Activated naive CD4-positive, alpha-beta T cell treated with anti-CD3 and anti-CD28 coated beads, Interleukin-2, amount 50 U/mL, for 72 hours (primary cell): ENCODE measurements at regions not wholly inside any gene's neighbourhood (a gene's known extent, or its start where the extent isn't known, plus 50 kb on each side); places are given as distances from the start of the nearest gene placed in this dataset.
A peak's percentile ranks its signal among the peaks of the same experiment; 100 is the strongest.

Source experiments
- ATAC-seq, 2 donors: fragments of 150-1000 bp; cut with Tn5 transposase; 2 replicates each; pipeline ENCODE4 v1.10.0; 2021; ENCODE audit warnings: mild to moderate bottlenecking in 2 of 2, moderate library complexity in 2 of 2
- DNase-seq, 2 donors: peaks; one replicate each; pipeline ENCODE4 v3.0.0; 2021 to 2022; ENCODE audit warnings: low spot score in 2 of 2
- H3K27ac Mint-ChIP-seq, 2 donors: one replicate each; pipeline ENCODE4 v1.8.0; 2022; ENCODE audit warnings: mild to moderate bottlenecking in 2 of 2, mixed read lengths in 2 of 2
- H3K36me3 Mint-ChIP-seq, 2 donors: one replicate each; pipeline ENCODE4 v1.8.0; 2022; ENCODE audit warnings: mixed read lengths in 2 of 2
- H3K9me3 Mint-ChIP-seq, 2 donors: one replicate each; pipeline ENCODE4 v1.8.0; 2022; ENCODE audit warnings: mixed read lengths in 2 of 2

DNA sequence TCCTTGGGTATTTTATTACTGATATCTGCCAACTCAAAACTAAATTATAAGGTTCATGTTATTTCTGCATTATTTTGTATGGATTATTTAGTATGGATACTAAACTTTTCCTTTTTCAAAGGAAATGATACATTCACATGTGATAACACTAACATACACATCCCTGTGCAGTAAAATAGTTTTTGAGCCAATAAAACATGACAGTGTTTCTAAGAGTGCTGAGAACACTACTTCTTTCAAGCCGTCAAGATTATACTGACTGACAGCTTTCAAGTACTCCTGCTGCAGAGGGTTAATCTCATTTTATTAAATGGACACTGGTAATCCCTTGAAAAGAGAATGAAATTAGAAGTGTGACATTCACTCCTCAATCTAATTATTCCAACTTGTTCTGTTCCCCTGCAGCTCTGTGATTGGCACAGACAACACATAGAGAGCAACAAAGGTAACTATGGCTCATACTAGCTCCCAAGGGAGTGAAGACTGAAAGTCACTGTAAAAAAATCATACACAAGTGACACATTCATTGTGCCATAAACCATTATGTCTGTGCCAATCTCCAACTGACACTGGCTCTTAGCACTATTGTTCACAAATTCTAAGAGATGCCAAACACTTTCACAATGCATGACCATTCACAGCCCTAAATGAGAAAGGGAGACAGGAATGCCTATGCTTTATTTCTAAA lies 468.6 kb downstream of the SHQ1 start:
- H3K27ac Mint-ChIP-seq: no peak overlapping the region
- DNase-seq (no peak), ATAC-seq (no peak)
- H3K9me3 Mint-ChIP-seq: no peaks in the 10 kb centered on the region
- H3K36me3 Mint-ChIP-seq: peaks cover 0 to 21% of the 10 kb centered on the region in 2 donors

DNA sequence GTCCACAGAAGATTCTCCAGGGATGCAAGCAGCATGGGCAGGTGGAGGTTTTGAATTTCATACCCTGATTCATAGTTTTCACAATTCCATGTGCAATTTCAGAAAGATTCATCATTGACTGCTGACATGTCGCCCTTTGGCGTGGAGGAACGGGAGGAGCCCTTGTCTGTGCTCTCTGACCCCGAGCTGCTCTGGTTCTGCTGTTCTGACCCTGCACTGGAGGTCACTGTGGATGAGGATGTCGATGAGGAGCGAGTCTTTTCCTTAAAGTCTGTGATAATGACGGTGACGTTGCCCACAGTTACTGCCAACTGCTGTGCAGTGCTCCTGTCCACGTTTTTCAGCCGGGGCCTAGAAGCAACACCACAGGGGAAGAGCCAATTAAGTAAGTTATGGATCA lies 470.0 kb downstream of the SHQ1 start:
- ATAC-seq (no peak), DNase-seq (no peak)
- peaks cover 9 to 28% of the 10 kb centered on the region in 2 donors for H3K36me3 Mint-ChIP-seq
- no peaks in the 10 kb centered on the region for H3K9me3 Mint-ChIP-seq
- H3K27ac Mint-ChIP-seq: no peak overlapping the region

DNA sequence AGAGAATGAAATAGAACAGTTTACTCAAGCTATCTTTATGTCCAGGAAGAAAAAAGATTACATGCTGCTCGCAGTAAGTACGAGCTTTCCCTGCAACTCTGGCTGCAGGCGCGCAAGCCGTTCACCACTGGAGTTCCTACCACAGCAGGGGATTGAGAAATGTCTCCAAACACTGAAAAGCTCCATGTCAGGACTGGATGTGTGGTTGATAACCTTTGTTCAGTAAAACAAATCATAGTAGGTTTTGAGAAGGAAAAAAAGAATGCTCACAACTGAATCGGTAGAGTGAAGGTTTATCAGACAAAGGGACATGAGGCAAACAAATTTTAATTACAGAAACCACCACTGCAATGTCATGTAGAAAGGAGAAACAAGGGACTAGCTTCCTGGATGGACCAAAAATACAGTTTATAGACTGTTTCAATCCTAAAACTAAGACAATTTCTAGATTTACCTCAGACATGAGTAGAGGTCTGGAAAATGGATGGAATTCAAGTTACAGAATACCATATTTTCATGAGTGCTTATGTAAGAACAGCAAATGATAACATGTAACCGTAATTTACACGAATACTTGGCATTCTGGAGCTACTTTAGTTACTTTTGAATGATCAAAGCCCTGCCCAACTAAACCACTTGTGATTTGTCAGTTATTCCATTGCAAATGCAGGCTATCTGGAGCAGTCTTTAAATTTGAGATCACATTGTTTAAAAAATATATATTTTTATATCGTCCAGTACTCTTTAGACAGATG lies 471.1 kb downstream of the SHQ1 start:
- H3K9me3 Mint-ChIP-seq: no peaks in the 10 kb centered on the region
- peaks cover 9 to 25% of the 10 kb centered on the region in 2 donors for H3K36me3 Mint-ChIP-seq
- ATAC-seq (no peak), DNase-seq (no peak)
- peak overlapping the region in 1 of 2 donors; percentile 66 for H3K27ac Mint-ChIP-seq

DNA sequence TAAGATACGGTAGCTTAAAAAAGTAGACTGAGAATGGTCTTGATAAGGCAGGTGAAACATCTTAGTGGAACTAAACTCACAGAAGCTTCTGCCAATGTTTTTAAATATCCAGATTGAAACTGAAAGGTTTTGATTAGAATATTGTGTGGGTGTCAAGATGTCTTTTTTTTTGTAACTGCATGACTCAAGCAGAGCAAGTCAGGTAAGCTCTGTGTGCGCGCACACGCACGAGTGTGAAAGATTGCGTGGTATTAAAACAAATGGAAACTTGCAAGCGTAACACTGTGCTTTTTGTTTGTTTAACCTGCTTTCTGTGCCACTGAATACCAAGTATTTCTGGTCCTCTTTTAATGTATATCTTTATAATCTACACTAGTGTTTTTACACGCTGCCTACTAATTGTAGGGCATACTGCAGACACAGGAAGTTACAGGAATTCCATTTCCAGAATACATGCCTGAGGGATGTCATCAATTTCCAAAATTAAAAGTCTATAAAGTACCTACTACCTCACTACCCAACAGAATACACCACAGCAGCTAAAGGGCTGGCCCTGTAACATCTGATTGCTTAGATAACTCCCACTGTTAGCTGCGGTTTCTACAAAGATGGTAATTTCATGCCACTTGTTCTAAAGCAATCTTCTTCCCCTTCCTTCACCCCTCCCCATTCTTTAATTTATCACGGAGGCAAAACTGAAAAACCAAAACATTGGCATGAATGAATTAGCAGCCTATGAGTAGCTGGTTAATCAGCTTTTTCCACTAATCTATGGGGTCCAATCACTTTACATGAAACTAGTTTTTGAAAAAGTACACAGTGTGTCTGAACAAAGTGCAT lies 472.8 kb downstream of the SHQ1 start:
- H3K27ac Mint-ChIP-seq: peak overlapping the region; percentile 83 to 89
- DNase-seq (peak in 1 of 2 donors; percentile 30), ATAC-seq (peak; percentile 84 to 87)
- H3K9me3 Mint-ChIP-seq: no peaks in the 10 kb centered on the region
- peaks cover 9 to 22% of the 10 kb centered on the region in 2 donors for H3K36me3 Mint-ChIP-seq

DNA sequence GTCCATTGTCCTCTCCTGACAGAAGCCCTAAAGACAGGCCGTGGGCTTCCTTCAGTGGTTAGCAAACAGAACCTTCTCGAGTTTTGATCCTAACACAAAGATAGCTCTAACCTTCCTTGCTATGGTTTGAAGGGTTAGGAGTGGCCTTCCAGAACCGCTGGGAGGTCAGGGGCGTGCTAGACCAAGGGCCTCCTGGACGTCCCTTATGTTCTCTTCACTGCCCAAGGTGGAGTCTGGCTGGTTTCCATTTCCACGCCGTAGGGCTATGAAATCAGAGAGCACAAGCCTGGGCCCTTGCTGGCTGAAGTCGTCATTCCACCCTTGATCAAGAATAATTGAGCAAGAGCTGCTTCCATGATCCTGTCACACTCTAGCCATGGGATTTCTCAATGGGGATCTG lies 475.1 kb downstream of the SHQ1 start:
- Mint-ChIP-seq H3K36me3 (peaks cover 9 to 14% of the 10 kb centered on the region in 2 donors), H3K27ac (peak overlapping the region in 1 of 2 donors; percentile 60), H3K9me3 (no peaks in the 10 kb centered on the region)
- no peak for ATAC-seq
- no peak for DNase-seq

DNA sequence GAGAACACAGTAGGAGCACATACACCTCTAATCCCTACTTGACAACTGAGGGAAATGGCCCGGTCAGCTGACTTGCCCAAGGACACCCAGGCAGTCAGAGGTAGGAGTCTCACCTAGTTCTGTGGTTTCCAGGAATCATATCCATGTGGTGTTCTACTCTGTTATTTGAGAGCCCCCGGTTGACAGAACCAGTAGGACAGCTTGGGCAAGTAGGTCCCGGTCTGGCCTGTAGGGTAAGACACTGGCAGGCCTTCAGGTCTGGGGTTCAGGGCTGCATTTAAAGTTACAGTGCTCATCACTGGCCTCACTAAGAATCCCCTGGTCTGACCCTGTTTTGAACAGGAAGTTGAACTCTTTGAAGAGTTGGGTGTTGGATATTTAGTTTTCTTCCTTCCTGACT lies 476.1 kb downstream of the SHQ1 start:
- H3K36me3 Mint-ChIP-seq: peaks cover 8 to 14% of the 10 kb centered on the region in 2 donors
- ATAC-seq: no peak
- H3K27ac Mint-ChIP-seq: peak overlapping the region in 1 of 2 donors; percentile 22
- DNase-seq: no peak
- no peaks in the 10 kb centered on the region for H3K9me3 Mint-ChIP-seq

DNA sequence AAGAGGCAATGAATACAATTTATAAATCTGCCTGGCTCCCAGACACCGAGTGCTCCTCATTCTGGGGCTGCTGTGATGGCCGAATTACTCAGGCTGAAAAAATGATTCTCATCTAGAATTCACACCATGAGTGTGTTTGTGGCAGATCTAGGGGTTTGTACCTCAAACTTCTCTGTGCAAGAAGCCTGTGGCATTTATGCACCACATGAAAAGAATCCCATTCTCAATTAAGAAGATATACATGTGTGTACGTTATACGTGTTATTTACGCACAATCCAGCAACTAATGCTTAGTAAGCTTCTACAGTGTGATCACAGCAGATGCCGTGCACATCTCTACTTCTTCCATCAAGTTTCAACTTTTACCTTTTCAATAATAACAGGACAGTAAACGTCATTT lies 476.8 kb downstream of the SHQ1 start:
- DNase-seq (no peak), ATAC-seq (peak in 1 of 2 donors; percentile 27)
- Mint-ChIP-seq H3K27ac (peak overlapping the region in 1 of 2 donors; percentile 79), H3K36me3 (peaks cover 8 to 14% of the 10 kb centered on the region in 2 donors), H3K9me3 (no peaks in the 10 kb centered on the region)

DNA sequence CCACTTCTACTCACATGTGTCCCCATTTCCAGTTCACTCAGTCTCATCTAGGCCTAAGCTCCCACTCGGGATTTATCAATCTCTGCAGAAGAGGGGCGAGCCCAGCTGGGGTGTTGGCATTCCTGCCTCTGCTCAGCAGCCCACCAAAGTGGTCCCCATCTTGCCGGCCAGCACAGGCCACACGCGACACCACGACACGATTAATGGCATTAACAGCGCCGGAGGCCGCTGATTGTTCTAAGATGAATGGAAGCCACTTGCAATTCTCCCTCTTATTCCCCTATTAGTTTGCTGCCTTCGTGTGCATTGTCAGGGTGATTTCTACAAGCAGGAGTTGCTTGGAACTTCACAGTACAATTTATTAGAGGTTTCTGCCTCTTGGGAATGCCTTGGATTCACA lies 477.3 kb downstream of the SHQ1 start:
- no peaks in the 10 kb centered on the region for H3K9me3 Mint-ChIP-seq
- DNase-seq (no peak), ATAC-seq (no peak)
- H3K27ac Mint-ChIP-seq: peak overlapping the region in 1 of 2 donors; percentile 36
- H3K36me3 Mint-ChIP-seq: peaks cover 8 to 14% of the 10 kb centered on the region in 2 donors

DNA sequence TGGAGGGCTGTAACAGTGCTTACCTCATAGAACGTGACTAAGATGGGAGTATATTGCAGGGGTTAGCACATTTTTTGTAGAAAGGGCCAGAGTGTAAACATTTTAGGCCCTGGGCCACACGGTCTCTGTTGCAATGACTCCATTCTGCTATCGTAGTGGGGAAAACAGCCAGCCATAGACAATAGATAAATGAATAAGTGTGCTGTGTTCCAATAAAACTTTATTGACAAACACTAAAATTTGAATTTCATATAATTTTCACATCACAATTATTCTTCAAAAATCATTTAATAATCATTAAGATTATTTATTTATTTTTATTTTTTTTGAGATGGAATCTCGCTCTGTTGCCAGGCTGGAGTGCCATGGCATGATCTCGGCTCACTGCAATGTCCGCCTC lies 478.6 kb downstream of the SHQ1 start:
- ATAC-seq (no peak), DNase-seq (no peak)
- peaks cover 8 to 14% of the 10 kb centered on the region in 2 donors for H3K36me3 Mint-ChIP-seq
- peaks cover 0 to 3% of the 10 kb centered on the region in 2 donors for H3K9me3 Mint-ChIP-seq
- H3K27ac Mint-ChIP-seq: no peak overlapping the region

DNA sequence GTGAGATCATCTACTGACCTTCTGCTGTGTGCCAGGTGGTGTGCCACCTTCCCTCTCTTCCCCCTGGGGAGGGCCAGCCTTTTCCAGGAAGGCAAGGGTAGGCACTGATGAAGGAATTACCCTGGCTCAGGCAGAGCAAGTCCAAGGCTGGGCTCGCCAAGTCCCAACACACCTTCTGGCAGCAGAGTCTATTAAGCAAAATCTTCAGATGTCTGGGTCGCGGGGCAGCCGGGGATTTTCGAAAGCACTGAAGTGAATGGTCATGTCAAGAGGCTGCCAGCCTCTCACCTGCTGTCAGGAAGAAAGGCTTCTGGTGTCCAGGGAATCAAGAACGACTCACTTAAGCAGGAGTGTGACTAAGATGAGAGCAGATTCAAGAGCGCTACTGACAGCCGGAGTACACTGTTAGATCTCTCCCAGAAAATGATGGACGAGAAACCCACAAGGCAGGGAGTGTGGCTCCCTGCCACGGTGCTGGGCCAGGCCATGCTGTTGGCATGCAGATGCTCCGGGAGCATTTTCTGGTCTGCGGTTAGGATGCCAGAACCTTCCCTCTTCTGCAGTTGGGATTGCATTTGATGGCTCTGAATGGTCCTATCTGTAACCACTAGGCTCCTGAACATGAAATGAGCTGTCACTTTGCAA lies 479.8 kb downstream of the SHQ1 start:
- ATAC-seq: no peak
- no peak for DNase-seq

DNA sequence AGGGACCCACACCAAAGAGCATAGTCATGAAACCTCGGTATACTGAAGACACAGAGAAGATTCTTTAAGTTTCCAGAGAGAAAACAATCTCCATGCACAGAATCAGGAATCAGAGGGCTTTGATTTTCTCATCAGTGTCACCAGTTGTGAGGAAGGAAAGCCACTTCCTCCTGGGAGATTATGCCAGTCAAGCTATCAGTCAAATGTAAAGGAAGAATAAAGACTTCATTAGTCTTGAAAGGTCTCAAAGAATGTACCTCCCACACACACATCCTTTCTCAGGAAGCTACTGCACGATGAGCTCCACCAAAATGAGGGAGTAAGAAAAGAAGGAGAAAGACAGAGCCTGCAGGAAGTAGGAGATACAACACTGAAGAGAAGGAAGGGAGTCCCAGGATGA lies 486.3 kb downstream of the SHQ1 start:
- ATAC-seq: no peak
- H3K9me3 Mint-ChIP-seq: peaks cover 12 to 35% of the 10 kb centered on the region in 2 donors
- peaks cover 13 to 27% of the 10 kb centered on the region in 2 donors for H3K36me3 Mint-ChIP-seq

More for the DNA sequence above, 479.8 kb downstream of the SHQ1 start:
- H3K36me3 Mint-ChIP-seq: peaks cover 2 to 7% of the 10 kb centered on the region in 2 donors
- peaks cover 0 to 7% of the 10 kb centered on the region in 2 donors for H3K9me3 Mint-ChIP-seq
- H3K27ac Mint-ChIP-seq: no peak overlapping the region

DNA sequence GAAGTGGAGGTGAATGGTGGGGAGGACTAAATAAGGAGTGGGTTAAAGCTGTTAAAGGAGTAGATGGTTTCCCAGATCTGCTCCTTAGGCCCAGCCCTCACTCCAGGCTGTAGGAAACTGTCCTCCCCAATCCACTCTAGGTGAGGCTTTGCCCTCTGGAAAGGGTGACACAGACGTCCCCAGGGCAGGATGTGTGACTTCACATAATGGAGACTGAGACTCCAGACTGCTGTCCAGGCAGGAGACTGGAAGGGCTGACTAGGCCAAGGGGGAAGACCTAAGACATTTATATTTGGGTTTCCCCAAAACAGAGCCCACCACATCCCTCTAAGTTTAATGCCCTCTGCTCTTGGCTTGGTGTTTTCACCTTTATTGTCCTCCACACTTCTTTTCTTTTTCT lies 488.5 kb downstream of the SHQ1 start:
- H3K27ac Mint-ChIP-seq: no peak overlapping the region
- DNase-seq (no peak), ATAC-seq (no peak)
- peaks cover 12 to 33% of the 10 kb centered on the region in 2 donors for H3K9me3 Mint-ChIP-seq
- peaks cover 13 to 27% of the 10 kb centered on the region in 2 donors for H3K36me3 Mint-ChIP-seq

More for the DNA sequence above, 486.3 kb downstream of the SHQ1 start:
- peak overlapping the region in 1 of 2 donors; percentile 5 for H3K27ac Mint-ChIP-seq
- no peak for DNase-seq

DNA sequence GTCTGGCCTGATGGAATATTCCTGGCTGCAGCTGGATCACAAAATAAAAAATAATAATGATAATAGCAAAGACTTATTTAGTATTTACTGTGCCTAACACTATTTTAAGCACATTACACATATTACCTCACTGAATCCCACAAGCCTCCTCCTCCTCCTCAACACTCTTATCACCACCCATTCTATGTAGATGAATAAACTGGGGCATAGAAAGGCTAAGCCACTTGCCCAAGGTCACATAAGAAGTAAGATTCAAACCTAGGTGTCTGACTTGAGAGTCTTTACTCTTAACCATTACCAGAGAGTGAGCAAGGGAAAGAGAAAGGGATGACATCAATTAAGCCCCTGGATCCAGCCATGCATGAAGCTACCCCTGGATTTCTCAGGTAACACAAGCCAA lies 493.1 kb downstream of the SHQ1 start:
- ATAC-seq (no peak), DNase-seq (no peak)
- peaks cover 0 to 3% of the 10 kb centered on the region in 2 donors for H3K9me3 Mint-ChIP-seq
- H3K36me3 Mint-ChIP-seq: peaks cover 0 to 7% of the 10 kb centered on the region in 2 donors
- H3K27ac Mint-ChIP-seq: no peak overlapping the region

DNA sequence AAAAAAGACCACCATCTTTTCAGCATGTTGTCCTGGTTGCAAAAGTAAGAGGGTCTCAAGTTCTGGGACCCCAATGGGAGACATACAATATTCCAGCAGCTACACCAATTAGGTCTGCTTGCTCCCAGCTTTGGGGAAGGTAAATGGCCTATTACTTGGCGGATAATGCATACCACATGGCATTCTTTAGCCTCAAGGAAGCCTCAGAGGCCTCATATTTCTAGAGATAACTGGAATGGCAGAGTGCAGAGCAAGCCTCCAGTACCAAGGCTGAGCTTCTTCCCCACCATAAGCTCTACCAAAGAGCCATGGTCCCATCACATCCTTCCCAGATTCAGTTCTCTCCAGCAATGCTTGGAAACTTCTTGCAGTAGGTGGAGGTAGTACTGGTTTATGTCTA lies 493.8 kb downstream of the SHQ1 start:
- peaks cover 0 to 7% of the 10 kb centered on the region in 2 donors for H3K36me3 Mint-ChIP-seq
- H3K27ac Mint-ChIP-seq: no peak overlapping the region
- DNase-seq (no peak), ATAC-seq (no peak)
- peaks cover 0 to 3% of the 10 kb centered on the region in 2 donors for H3K9me3 Mint-ChIP-seq

DNA sequence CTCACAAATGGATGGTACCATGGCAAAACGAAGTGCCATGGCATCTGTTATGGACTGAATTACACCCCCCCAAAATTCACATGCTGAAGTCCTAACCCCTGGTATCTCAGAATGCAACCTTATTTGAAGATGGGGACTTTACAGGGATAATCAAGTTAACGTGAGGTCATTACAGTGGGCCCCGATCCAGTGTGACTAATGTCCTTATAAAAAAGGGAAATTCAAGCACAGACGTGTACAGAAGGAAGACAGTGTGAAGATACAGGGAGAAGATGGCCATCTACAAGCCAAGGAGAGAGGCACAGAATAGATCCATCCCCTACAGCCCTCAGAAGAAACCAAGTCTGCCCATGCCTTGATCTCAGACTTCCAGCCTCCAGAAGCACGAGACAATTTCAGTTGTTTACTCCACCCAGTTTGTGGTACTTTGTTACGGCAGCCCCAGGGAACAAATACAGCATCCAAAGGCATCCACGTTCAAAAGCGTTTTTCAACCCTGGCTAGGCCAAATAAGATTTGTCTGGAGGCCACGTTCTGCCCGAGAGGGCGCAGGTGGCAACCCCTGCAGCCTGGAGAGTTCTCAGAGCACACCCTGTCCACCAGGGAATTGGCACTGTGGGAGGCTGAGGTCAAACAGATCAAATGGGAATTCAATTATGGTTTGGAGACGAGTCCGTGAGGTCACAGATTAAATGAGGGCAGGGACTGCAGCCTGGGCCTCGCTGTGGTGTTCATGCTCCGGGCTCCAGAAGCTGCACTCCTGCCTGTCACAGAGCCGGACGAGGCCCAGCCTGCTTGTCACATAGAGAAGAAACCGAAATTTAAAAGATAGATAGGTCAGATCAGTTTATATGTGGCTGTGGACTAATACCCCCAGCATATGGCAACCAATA lies 494.8 kb downstream of the SHQ1 start:
- DNase-seq (no peak), ATAC-seq (no peak)
- H3K27ac Mint-ChIP-seq: no peak overlapping the region
- H3K36me3 Mint-ChIP-seq: no peaks in the 10 kb centered on the region
- no peaks in the 10 kb centered on the region for H3K9me3 Mint-ChIP-seq
